UCSD-AML1 (cell line): ENCODE measurements at regions not wholly inside any gene's neighbourhood (a gene's known extent, or its start where the extent isn't known, plus 50 kb on each side); places are given as distances from the start of the nearest gene placed in this dataset.

Experiments used
- DNase-seq: peaks from one replicate; lab custom pipeline; 2025; ENCODE audit not compliant: unreplicated experiment; lab: John Stamatoyannopoulos, UW

- DNase-seq = no peak
Measured at GRCh38 chr10:113434950-113435349, 117.9 kb upstream of the HABP2 start.

- DNase-seq = no peak
Measured at GRCh38 chr10:113435881-113436280, 117.0 kb upstream of the HABP2 start.

- DNase-seq = no peak
Measured at GRCh38 chr10:113436851-113437250, 116.0 kb upstream of the HABP2 start.

- no peak for DNase-seq
Measured at GRCh38 chr10:113438652-113439051, 114.2 kb upstream of the HABP2 start.

DNA sequence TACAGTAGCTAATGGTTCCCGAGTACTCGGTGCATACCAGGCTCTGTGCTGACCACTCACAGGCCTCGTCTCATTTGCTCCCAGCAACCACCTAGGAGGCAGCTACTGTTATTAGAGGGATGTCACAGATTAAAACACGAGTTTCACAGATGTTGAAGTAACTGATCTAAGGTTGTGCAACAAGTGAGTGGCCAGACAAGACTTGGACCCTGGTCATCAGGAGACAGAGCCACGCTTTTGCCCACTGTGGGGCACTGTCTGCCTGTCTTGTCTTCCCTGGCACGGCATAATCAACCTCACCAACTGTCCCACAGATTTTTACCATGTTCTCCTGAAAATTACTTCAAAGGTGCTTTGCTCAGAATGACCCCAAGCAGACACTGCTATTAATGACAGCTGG lies 111.6 kb upstream of the HABP2 start:
- no peak for DNase-seq

- DNase-seq = no peak
Measured at GRCh38 chr10:113441686-113442270, 111.1 kb upstream of the HABP2 start.

GRCh38 chr10:113442336-113442735 lies 110.5 kb upstream of the HABP2 start:
- no peak for DNase-seq

- DNase-seq = no peak
Measured at GRCh38 chr10:113443141-113443925, 109.5 kb upstream of the HABP2 start.

DNA sequence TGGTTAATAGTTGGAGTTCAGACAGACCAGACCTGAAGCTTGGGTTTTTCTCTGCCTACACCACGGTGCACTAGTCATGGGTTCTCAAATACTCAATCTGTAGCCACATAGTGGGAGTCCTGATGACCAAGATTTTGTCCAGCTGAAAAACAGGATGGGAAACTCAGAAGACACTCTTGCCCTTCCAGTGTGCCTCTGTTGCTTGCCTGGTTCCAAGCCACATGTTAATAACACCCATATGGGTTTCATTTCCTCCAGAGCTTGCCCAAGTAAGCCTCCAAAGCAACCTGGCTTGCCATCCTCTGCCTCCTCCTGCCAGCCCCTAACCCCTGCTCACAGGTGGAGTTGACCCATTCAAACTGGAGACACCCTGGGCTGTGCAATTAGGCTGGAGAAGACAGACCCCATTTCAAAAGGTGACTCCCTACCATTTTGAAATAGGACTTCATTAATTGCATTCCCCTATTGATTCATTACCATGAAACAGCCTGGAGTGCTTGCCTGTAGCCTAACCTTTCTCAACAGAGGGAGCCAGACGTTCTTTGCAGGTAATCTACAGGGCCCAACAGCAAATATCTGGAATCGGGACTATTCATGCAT lies 108.0 kb upstream of the HABP2 start:
- DNase-seq = no peak

DNA sequence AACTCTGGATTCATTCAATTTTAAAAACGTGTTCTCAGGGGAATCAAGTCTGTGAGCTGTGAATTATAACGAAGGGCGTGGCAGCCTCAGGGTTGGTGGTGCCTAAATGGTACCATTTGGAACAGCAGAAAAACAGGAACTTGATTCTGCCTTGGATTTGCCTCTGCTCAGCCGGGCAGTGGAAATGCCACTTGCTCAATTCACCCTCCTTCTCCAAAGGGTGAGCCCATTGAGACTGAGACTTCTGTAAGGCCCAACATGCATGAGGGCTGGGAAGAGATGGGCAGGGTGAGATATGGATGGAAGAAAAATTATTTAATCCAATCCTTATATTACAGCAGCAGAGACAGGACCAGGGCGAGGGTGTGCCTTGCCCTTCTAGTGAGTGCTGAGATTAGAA lies 107.1 kb upstream of the HABP2 start:
- no peak for DNase-seq

GRCh38 chr10:113446739-113447138 lies 106.1 kb upstream of the HABP2 start:
- DNase-seq = no peak

DNA sequence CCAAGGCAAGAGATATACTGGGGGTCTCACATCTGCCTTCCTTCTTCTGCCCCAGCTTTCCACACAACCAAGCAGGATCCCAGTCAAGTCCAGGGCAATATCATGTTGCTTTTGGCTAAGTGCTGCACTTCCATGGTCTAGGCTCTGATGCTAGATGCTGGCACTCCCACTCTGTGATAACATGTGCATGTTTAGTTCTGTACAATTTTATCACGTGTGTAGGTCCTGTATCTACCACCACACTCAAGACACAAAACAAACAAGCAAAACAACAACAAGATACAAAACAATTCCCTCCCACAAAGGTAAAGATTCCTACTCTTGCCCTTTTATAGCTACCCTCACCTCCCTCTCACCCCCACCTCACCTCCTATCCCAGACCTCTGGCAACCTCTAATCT lies 105.6 kb upstream of the HABP2 start:
- no peak for DNase-seq

DNA sequence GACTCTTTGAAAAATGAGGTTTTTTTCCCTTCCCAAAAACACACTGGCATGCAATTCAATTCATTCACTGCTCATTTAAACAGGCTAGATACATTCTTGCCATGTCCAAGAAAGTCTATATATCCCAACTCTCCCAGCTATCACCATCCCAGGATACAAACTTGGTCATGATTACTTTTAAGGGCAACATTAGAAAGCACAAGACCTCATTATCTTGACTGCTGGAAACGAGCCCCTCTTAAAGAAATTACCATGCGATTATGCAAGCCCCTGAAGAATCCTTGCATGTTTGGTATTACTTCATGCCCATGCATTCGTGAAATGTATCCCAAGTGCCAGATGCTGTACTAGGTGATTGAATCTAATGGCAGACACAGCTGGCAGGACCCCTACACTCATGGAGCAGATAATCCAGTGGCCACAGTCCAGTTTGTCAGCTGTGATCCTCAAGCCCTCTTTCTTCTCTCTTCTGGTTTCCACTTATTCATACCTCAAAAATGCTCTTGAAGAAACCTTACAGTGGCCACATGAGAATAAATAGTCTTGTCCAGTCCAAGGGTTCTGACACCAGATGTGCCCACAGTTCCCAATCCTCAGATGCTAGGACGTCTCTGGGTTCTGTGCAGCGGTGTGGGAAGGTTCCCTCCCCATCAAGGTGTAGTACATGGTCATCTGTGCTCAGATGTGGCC lies 103.7 kb upstream of the HABP2 start:
- DNase-seq = no peak

DNA sequence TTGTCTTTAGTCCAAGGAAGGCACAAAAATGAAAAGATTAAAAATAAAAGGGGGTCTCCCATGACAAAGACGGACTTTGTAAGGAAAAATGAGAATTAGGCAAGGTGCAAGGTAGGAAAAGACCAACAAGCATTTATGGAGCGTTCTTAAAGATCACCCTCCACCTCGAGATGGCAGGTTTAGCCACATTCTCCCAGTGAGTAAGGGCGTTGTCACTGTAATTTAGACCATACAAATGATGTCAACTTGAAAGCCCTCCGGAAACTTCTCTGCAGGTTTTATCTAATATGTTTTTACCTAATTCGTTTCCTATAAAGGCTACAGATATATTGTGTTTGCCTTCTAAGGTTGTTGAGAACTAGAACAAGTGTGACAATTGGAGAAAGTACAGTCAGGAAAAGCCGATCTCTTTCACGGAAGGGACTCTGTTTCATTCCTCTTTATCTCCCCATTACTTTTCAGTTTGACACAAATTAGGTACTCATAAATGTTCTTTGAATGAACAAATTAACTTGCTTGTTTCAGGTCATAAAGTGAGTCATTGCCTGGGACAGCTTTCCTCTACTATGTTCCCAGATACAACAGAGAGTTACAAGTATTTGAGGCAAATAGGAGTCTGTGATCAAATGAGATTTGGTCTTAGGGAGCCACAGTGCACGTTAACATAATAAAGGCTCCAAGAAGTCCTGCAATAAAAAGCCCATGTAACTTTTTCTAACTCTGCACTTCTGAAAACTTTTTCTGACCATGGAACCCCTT lies 102.6 kb upstream of the HABP2 start:
- DNase-seq = no peak

DNA sequence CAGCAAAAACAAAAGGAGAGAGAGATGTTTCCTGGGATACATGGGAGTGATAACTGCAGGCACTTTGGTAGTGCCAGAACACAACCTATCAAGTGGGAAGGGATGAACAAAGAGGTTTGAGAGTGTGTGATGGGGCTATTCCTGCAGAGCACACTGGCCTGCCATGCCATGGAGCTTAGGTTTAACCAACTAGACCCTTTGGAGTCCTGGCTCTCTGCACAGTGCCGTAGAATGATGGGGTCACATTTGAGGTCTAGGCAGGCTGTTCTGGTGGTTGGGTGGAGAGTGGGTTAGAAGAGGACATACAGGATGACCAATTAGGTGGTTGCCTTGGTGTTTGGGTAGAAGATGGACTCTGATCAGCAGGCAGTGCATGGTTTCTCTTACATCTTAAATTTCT lies 101.9 kb upstream of the HABP2 start:
- no peak for DNase-seq

DNA sequence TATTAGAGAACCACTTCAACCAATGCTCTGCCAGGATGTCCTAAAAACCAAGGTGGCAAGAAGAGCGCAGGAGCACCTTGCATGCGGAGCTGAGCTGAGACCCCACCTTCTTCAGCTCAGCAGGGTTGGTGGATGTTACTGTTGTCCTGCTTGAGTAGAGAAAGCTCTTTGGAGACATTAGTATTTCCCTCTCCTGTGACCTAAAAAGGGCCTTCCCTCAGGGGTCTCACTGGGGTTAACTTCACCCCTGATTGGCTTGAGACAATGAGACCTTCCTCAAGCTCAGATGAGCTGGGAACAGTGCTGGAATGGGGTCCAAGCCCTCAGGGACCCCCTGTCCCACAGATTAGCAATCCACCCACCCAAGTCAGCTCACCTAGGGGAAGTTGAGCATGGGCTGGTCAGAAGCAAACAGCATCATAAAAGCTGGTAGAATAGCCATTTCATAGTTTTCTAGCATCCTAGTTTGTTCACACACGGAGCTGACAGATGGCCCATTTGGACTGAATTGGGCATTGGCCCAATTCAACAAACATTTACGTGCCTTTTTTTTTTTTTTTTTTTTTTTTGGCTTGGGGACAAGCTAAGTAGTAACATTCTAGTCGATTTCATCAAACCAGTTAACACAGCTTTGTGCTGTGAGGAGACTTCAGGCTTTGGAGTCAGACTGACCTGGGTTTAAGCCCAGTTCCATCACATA lies 100.6 kb upstream of the HABP2 start:
- DNase-seq = no peak

- DNase-seq = no peak
Measured at GRCh38 chr10:113453351-113453750, 99.5 kb upstream of the HABP2 start.

DNA sequence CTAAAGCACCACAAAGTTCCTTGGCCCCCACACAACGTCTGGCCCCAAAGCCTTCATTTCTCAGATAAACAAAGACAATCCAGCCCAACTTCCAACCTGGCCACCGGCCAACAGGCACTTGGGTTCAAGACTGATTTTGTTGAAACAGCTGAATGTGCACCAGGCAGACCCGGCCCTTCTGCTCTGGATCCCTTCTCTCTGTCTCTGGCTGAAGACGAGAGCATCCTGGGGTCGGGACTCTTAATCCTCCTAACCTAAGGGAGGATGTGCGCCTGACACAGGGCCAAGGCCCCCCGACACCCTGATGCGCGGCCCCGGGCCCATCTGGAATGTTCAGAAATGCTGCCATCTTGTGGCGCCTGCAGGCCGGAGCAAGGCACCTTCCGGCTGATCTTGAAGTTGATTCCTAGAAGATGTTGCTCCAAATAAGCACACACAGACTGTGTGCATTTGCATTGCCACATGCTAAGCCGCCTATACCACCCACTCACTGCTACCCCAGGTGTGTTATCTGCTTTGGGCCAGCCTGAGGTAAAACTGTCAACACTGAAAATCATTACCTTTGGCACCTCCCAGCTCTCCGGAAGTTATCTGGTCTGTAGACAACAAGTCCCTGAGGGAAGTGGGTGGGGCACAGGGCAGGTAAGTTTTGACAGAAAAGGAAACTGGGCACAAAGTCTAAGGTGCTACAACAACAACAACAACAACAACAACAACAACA lies 98.4 kb upstream of the HABP2 start:
- DNase-seq = peak; percentile 52

DNA sequence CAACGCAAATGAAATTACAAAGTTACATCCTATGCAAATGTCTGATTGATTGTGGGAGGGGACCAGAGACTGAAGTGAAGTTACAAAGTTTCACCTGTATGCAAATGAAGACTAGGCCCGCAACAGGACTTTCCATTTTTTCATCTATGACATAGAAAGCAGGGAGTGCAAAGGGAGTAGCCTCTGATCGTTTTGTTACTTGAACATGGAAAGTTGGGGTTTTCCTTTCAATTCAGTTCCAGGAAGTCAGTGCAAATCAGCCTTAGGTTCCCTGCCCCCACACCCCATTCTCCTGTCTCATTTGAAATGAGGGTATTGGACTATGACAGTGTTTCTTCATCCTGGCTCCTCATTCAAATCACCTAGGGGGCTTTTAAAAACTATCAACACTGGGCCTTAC lies 96.9 kb upstream of the HABP2 start:
- no peak for DNase-seq

DNA sequence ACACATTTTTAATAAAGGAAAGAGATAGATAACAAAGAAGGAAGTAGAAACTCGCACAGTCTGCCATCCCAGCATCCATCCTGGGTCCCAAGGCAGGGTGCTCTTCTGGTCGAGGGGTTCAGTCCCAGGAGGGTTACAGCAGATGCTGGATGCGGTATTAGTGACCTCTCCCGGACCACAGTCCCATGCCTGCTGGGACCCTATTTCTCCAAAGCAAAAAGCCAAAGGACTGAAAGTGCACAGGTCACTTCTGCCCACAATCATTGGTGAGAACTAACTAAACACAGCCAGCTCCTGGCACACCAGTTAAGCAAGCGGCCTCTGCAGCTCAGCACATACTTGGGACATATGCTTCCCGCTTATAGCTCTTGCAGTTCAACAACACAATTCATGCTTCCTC lies 96.1 kb upstream of the HABP2 start:
- no peak for DNase-seq
